Panc1 (cell line): ENCODE measurements at regions not wholly inside any gene's neighbourhood (a gene's known extent, or its start where the extent isn't known, plus 50 kb on each side); places are given as distances from the start of the nearest gene placed in this dataset.

Experiments
- ATAC-seq: fragments of 200-7000 bp; cut with Tn5 transposase; 2 replicates; pipeline ENCODE4 v1.9.1; 2020; ENCODE audit warnings: mild to moderate bottlenecking, moderate library complexity
- BruUV-seq: library from RNA; stranded (reverse); fragments of 400-500 nt; replicated peaks from 2 replicates; lab custom pipeline; 2021; lab: Mats Ljungman, UMichigan
- CTCF ChIA-PET: fragments of 300-600 bp; sonication (Branson Sonifier 250); formaldehyde crosslinking; loops from one replicate; lab custom pipeline; 2022; ENCODE audit warnings: antibody characterized with exemption; lab: Charles Lee
- POLR2A ChIA-PET: fragments of 300-600 bp; sonication (Branson Sonifier 250); formaldehyde crosslinking; loops from one replicate; lab custom pipeline; 2022; ENCODE audit warnings: antibody characterized with exemption; lab: Charles Lee
- DNase-seq: peaks from one replicate; pipeline ENCODE4 v3.0.0-alpha.2; 2010; ENCODE audit warnings: low read depth, low spot score
- H3K27ac ChIP-seq: 2 replicates; pipeline ENCODE4 v1.5.1; 2011; ENCODE audit warnings: mild to moderate bottlenecking, low read length, inconsistent platforms
- H3K27me3 ChIP-seq: fragments of 200-500 bp; sonication (Bioruptor generic); 2 replicates; pipeline ENCODE4 v1.6.0; 2014; ENCODE audit warnings: low read length, inconsistent platforms; ENCODE audit not compliant: control insufficient read depth, insufficient read depth
- H3K36me3 ChIP-seq: fragments of 200-500 bp; sonication (Bioruptor generic); 2 replicates; pipeline ENCODE4 v1.5.1; 2014; ENCODE audit warnings: inconsistent platforms, mild to moderate bottlenecking, low read length, moderate library complexity; ENCODE audit not compliant: control insufficient read depth, insufficient read depth
- H3K4me1 ChIP-seq: 2 replicates; pipeline ENCODE4 v1.5.1; 2011; ENCODE audit warnings: inconsistent platforms, mild to moderate bottlenecking, low read length, moderate library complexity; ENCODE audit not compliant: control insufficient read depth, insufficient read depth
- H3K4me3 ChIP-seq, 2 experiments: 2 replicates each; pipeline ENCODE4 v1.5.1; 2011 to 2012; ENCODE audit warnings: low read depth in 2 of 2, low read length in 2 of 2, mild to moderate bottlenecking in 2 of 2, inconsistent platforms in 1 of 2, moderate library complexity in 1 of 2
- H3K9me3 ChIP-seq: fragments of 200-500 bp; sonication (Bioruptor generic); 2 replicates; pipeline ENCODE4 v1.5.1; 2014; ENCODE audit warnings: low read depth, mild to moderate bottlenecking, inconsistent platforms, low read length, moderate library complexity; ENCODE audit not compliant: control insufficient read depth, insufficient read depth
- POLR2AphosphoS5 ChIP-seq: IDR thresholded peaks from 2 replicates; pipeline ENCODE4 v1.6.1; 2012; ENCODE audit warnings: mild to moderate bottlenecking, low read depth, low read length, moderate library complexity
- SIN3A ChIP-seq: IDR thresholded peaks from 2 replicates; pipeline ENCODE4 v1.6.1; 2012; ENCODE audit warnings: low read depth, mild to moderate bottlenecking, low read length, moderate library complexity, borderline replicate concordance; ENCODE audit not compliant: insufficient read depth
- TCF7L2 ChIP-seq: IDR thresholded peaks from 2 replicates; pipeline ENCODE4 v1.6.1; 2011; ENCODE audit warnings: mild to moderate bottlenecking, low read depth, low read length, inconsistent platforms
- in situ Hi-C: cut with HindIII; loops from 2 replicates; pipeline ENCODE4 v1.10.0; 2016; ENCODE audit warnings: low sequenced_read_pairs, low pct_unique_long_range_greater_than_20kb
- intact Hi-C: fragments of 100-400 bp; cut with micrococcal nuclease; formaldehyde crosslinking; loops from one replicate; pipeline ENCODE4 v1.10.0; 2022; ENCODE audit not compliant: unreplicated experiment
- TF ChIP-seq, protein P1 (sequence below), 2 experiments: IDR thresholded peaks; 2 replicates each; pipeline ENCODE4 v1.6.1; 2011 to 2012; ENCODE audit warnings: low read depth in 2 of 2, control low read depth in 1 of 2, low read length in 1 of 2, mild to moderate bottlenecking in 1 of 2, moderate library complexity in 1 of 2; ENCODE audit not compliant: insufficient read depth in 1 of 2
- TF ChIP-seq, protein P2 (sequence below): fragments of 450-650 bp; IDR thresholded peaks from 2 replicates; pipeline ENCODE4 v1.5.1; 2017; ENCODE audit warnings: mild to moderate bottlenecking

GRCh38 chr20:12180107-12180661 is 262.5 kb downstream of the BTBD3 start:
- BruUV-seq = no TSS peak
- TF ChIP-seq TCF7L2 (no peak), SIN3A (no peak), POLR2AphosphoS5 (no peak)
- TF ChIP-seq, protein P1, sequence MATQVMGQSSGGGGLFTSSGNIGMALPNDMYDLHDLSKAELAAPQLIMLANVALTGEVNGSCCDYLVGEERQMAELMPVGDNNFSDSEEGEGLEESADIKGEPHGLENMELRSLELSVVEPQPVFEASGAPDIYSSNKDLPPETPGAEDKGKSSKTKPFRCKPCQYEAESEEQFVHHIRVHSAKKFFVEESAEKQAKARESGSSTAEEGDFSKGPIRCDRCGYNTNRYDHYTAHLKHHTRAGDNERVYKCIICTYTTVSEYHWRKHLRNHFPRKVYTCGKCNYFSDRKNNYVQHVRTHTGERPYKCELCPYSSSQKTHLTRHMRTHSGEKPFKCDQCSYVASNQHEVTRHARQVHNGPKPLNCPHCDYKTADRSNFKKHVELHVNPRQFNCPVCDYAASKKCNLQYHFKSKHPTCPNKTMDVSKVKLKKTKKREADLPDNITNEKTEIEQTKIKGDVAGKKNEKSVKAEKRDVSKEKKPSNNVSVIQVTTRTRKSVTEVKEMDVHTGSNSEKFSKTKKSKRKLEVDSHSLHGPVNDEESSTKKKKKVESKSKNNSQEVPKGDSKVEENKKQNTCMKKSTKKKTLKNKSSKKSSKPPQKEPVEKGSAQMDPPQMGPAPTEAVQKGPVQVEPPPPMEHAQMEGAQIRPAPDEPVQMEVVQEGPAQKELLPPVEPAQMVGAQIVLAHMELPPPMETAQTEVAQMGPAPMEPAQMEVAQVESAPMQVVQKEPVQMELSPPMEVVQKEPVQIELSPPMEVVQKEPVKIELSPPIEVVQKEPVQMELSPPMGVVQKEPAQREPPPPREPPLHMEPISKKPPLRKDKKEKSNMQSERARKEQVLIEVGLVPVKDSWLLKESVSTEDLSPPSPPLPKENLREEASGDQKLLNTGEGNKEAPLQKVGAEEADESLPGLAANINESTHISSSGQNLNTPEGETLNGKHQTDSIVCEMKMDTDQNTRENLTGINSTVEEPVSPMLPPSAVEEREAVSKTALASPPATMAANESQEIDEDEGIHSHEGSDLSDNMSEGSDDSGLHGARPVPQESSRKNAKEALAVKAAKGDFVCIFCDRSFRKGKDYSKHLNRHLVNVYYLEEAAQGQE (IDR thresholded peaks at IDR 0.05; ENCODE audit: insufficient read depth in 1 of 2, low read depth in 2 of 2, low read length in 1 of 2) = no peak
- TF ChIP-seq, protein P2, sequence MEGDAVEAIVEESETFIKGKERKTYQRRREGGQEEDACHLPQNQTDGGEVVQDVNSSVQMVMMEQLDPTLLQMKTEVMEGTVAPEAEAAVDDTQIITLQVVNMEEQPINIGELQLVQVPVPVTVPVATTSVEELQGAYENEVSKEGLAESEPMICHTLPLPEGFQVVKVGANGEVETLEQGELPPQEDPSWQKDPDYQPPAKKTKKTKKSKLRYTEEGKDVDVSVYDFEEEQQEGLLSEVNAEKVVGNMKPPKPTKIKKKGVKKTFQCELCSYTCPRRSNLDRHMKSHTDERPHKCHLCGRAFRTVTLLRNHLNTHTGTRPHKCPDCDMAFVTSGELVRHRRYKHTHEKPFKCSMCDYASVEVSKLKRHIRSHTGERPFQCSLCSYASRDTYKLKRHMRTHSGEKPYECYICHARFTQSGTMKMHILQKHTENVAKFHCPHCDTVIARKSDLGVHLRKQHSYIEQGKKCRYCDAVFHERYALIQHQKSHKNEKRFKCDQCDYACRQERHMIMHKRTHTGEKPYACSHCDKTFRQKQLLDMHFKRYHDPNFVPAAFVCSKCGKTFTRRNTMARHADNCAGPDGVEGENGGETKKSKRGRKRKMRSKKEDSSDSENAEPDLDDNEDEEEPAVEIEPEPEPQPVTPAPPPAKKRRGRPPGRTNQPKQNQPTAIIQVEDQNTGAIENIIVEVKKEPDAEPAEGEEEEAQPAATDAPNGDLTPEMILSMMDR = no peak
- in situ Hi-C loops = no loop called here
- no peaks in the 10 kb centered on the region for H3K27me3 ChIP-seq
- intact Hi-C loops = no loop called here
- ChIA-PET POLR2A (no interaction called here), CTCF (no interaction called here)
- DNase-seq (no peak), ATAC-seq (no peak)
- no peaks in the 10 kb centered on the region for H3K4me1 ChIP-seq
- no peaks in the 10 kb centered on the region for H3K36me3 ChIP-seq
- H3K4me3 ChIP-seq = no peak overlapping the region
- no peak overlapping the region for H3K27ac ChIP-seq
- no peaks in the 10 kb centered on the region; the same call in 1 of the 2 replicates for H3K9me3 ChIP-seq

DNA sequence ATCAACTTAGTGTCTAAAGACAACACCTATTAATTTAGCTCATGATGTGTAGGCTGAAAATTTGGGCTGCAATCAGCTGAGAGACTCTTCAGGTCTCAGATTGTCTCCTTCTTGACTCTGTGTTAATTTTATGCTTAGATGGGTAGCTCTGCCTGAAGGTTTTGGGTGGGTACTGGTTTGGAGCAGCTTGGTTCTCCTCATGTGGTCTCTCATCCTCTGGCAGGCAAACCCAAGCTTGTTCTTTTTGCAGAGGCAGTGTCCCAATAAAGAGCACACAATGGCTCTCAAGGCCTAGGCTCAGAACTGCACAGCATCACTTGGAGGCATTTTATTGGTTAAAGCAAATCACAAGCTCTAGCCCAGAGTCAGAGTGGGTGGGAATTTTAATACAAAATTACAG is 280.6 kb downstream of the BTBD3 start:
- in situ Hi-C loops (no loop called here), intact Hi-C loops (no loop called here)
- ChIA-PET CTCF (no interaction called here), POLR2A (no interaction called here)
- Histone ChIP-seq H3K4me1 (no peaks in the 10 kb centered on the region), H3K36me3 (no peaks in the 10 kb centered on the region), H3K9me3 (0 out of 2 replicates have a peak, but pooled peaks cover 2% of the 10 kb centered on the region), H3K4me3 (no peak overlapping the region), H3K27me3 (no peaks in the 10 kb centered on the region), H3K27ac (no peak overlapping the region)
- ATAC-seq = no peak
- TF ChIP-seq, protein P2 = no peak
- TF ChIP-seq POLR2AphosphoS5 (no peak), SIN3A (no peak), TCF7L2 (no peak)
- TF ChIP-seq, protein P1 (IDR thresholded peaks at IDR 0.05; ENCODE audit: insufficient read depth in 1 of 2, low read depth in 2 of 2, low read length in 1 of 2) = no peak
- DNase-seq = no peak
- BruUV-seq = no TSS peak
